GM19193 (cell line): ENCODE measurements at regions not wholly inside any gene's neighbourhood (a gene's known extent, or its start where the extent isn't known, plus 50 kb on each side); places are given as distances from the start of the nearest gene placed in this dataset.

Experiments used
- POLR2A ChIP-seq: IDR thresholded peaks from 4 replicates; pipeline ENCODE4 v1.6.1; 2011; ENCODE audit not compliant: insufficient read depth, insufficient read length; ENCODE audit errors: extremely low read depth

- no peak for TF ChIP-seq POLR2A
Observed at GRCh38 chr2:207260021-207260420, 94.3 kb upstream of the KLF7 start.

GRCh38 chr2:207260947-207261346 is 95.2 kb upstream of the KLF7 start:
- no peak for TF ChIP-seq POLR2A

GRCh38 chr2:207264310-207264709 is 98.6 kb upstream of the KLF7 start:
- no peak for TF ChIP-seq POLR2A

GRCh38 chr2:207265332-207265731 is 99.6 kb upstream of the KLF7 start:
- TF ChIP-seq POLR2A, result no peak

- TF ChIP-seq POLR2A, result no peak
Observed at GRCh38 chr2:207265869-207266268, 100.1 kb upstream of the KLF7 start.

- TF ChIP-seq POLR2A, result no peak
Observed at GRCh38 chr2:207266648-207267047, 100.9 kb upstream of the KLF7 start.

- TF ChIP-seq POLR2A, result no peak
Observed at GRCh38 chr2:207269038-207269437, 103.3 kb upstream of the KLF7 start.

GRCh38 chr2:207274530-207275189 is 108.9 kb upstream of the KLF7 start:
- TF ChIP-seq POLR2A, result no peak

- no peak for TF ChIP-seq POLR2A
Observed at GRCh38 chr2:207275779-207276178, 110.0 kb upstream of the KLF7 start.

GRCh38 chr2:207276248-207276647 is 110.5 kb upstream of the KLF7 start:
- no peak for TF ChIP-seq POLR2A

GRCh38 chr2:207276858-207277257 is 111.1 kb upstream of the KLF7 start:
- no peak for TF ChIP-seq POLR2A

GRCh38 chr2:207279520-207279919 is 113.8 kb upstream of the KLF7 start:
- no peak for TF ChIP-seq POLR2A

- no peak for TF ChIP-seq POLR2A
Observed at GRCh38 chr2:207281436-207281835, 115.7 kb upstream of the KLF7 start.

GRCh38 chr2:207282916-207283315 is 117.2 kb upstream of the KLF7 start:
- no peak for TF ChIP-seq POLR2A

GRCh38 chr2:207283356-207283755 is 117.6 kb upstream of the KLF7 start:
- TF ChIP-seq POLR2A, result no peak

GRCh38 chr2:207284556-207285472 is 119.1 kb upstream of the KLF7 start:
- no peak for TF ChIP-seq POLR2A

GRCh38 chr2:207285473-207285815 is 119.7 kb upstream of the KLF7 start:
- TF ChIP-seq POLR2A, result no peak

- no peak for TF ChIP-seq POLR2A
Observed at GRCh38 chr2:207286106-207286505, 120.4 kb upstream of the KLF7 start.
